Brain microvascular endothelial cell (primary cell): ENCODE measurements at regions not wholly inside any gene's neighbourhood (a gene's known extent, or its start where the extent isn't known, plus 50 kb on each side); places are given as distances from the start of the nearest gene placed in this dataset.

Experiments used
- DNase-seq: peaks from one replicate; pipeline ENCODE4 v3.0.0-alpha.2; 2020
- H3K27ac ChIP-seq: fragments of 250-450 bp; sonication (Bioruptor Pico); 2 replicates; pipeline ENCODE4 v1.5.1; 2020; ENCODE audit warnings: mild to moderate bottlenecking, moderate library complexity
- H3K27me3 ChIP-seq: fragments of 250-450 bp; sonication (Bioruptor Pico); replicated peaks from 2 replicates; pipeline ENCODE4 v1.5.1; 2020; ENCODE audit warnings: mild to moderate bottlenecking
- H3K36me3 ChIP-seq: fragments of 250-450 bp; sonication (Bioruptor Pico); replicated peaks from 2 replicates; pipeline ENCODE4 v1.5.1; 2020; ENCODE audit warnings: mild to moderate bottlenecking
- H3K4me3 ChIP-seq: 2 replicates; pipeline ENCODE4 v1.5.1; 2011; ENCODE audit warnings: low read depth, mild to moderate bottlenecking, control low read depth, low read length, moderate library complexity
- CTCF ChIP-seq: IDR thresholded peaks from 2 replicates; pipeline ENCODE4 v1.5.1; 2011; ENCODE audit warnings: low read depth, mild to moderate bottlenecking, moderate library complexity, low read length, control low read depth, inconsistent platforms; ENCODE audit errors: missing control alignments
- in situ Hi-C: cut with HindIII; loops from 2 replicates; pipeline ENCODE4 v1.10.0; 2017; ENCODE audit warnings: low sequenced_read_pairs, low pct_ligation_motif_present

DNA sequence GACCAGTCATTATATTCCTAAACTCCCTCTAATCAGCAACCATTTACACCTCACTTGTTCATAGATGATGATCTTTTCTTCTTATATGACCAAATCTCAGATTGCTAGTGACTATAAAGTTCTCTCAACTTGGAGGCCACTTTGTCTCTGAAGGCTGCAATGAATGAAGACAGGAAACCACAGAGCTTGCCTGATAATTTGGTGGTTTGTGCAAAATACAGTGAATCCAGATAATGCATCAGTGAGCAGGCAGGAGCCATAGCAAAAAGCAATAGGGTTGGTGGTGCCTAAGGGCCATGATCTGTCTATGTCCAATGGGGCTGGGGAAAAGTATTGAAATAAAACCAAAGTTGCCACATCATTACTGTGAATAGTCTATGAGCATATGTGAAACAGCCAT is 123.8 kb upstream of the LRFN5 start:
- Histone ChIP-seq H3K27ac (no peak overlapping the region), H3K36me3 (no peaks in the 10 kb centered on the region), H3K4me3 (no peak overlapping the region), H3K27me3 (no peaks in the 10 kb centered on the region)
- no peak for TF ChIP-seq CTCF
- DNase-seq = no peak
- in situ Hi-C loops = no loop called here

DNA sequence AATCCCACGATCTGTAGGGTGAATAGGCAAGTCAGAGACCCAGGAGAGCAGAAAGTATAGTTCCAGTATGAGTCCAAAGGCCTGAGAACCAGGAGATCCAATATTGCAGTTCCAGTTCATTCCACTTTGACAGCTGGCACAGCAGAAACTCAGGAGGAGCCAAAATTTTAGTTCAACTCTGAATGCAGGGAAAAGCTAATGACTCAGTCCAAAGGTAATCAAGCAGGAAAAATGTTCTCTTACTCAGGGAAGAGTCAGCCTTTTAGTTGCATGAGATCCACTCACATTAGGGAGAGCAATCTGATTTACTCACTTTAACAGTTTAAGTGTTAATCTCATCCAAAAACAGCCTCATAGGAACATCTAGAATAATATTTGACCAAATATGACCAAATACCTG is 130.2 kb upstream of the LRFN5 start:
- in situ Hi-C loops = no loop called here
- no peak overlapping the region for H3K27ac ChIP-seq
- H3K4me3 ChIP-seq = no peak overlapping the region
- H3K27me3 ChIP-seq = no peaks in the 10 kb centered on the region
- TF ChIP-seq CTCF = no peak
- H3K36me3 ChIP-seq = no peaks in the 10 kb centered on the region
- no peak for DNase-seq

DNA sequence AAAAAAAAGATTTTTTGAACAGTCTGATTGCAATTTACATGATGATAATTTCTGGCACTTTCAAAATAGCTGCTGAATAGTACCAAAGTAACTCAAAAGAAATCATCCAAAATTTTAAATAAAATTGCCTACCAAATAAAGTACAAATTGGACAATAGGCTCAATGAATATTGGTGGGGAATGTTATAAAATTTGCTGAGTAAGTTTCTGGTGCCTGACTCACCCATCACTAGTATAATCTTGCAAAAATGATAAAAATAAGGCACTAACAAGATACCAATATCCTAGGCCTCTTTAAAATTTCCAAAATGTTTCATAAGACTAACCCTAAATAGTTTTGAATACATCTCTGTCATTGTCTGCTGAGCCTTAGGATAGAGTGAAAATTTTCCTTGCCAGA is 145.3 kb upstream of the LRFN5 start:
- H3K36me3 ChIP-seq = no peaks in the 10 kb centered on the region
- in situ Hi-C loops = no loop called here
- no peak overlapping the region for H3K4me3 ChIP-seq
- no peaks in the 10 kb centered on the region for H3K27me3 ChIP-seq
- no peak overlapping the region for H3K27ac ChIP-seq
- TF ChIP-seq CTCF = no peak
- no peak for DNase-seq

DNA sequence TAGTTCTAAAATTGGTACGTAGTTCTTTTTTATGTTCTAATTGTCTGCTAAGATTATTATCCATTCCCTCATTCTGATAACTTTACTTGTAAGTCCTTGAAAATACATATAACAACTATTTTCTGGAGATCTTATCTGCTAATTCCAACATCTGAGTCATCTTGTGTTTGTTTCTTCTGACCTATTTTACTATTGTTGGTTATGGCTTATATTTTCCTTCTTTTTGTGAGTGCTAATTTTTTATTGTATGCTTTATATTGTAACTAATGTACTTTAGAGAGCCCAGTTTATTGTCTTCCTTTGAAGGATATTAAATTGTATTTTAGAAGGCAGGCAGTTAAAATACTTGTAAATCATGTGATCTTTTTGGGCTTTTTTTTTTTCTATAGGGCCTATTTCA is 149.3 kb upstream of the LRFN5 start:
- H3K27ac ChIP-seq = no peak overlapping the region
- no peak for DNase-seq
- in situ Hi-C loops = no loop called here
- H3K4me3 ChIP-seq = no peak overlapping the region
- H3K27me3 ChIP-seq = no peaks in the 10 kb centered on the region
- H3K36me3 ChIP-seq = no peaks in the 10 kb centered on the region
- no peak for TF ChIP-seq CTCF

- Histone ChIP-seq H3K27me3 (no peaks in the 10 kb centered on the region), H3K4me3 (no peak overlapping the region), H3K36me3 (no peaks in the 10 kb centered on the region), H3K27ac (no peak overlapping the region)
- DNase-seq = no peak
- TF ChIP-seq CTCF = no peak
- in situ Hi-C loops = no loop called here
These were observed 157.6 kb upstream of the LRFN5 start for GRCh38 chr14:41449066-41449465.

GRCh38 chr14:41446008-41446407 is 160.7 kb upstream of the LRFN5 start:
- DNase-seq = no peak
- Histone ChIP-seq H3K27me3 (no peaks in the 10 kb centered on the region), H3K4me3 (no peak overlapping the region), H3K27ac (no peak overlapping the region), H3K36me3 (no peaks in the 10 kb centered on the region)
- in situ Hi-C loops = no loop called here
- no peak for TF ChIP-seq CTCF
